Natural killer cell (primary cell): ENCODE measurements at regions not wholly inside any gene's neighbourhood (a gene's known extent, or its start where the extent isn't known, plus 50 kb on each side); places are given as distances from the start of the nearest gene placed in this dataset.

Experiments used
- ATAC-seq, 3 donors: fragments of 150-1000 bp in 2 of 3; fragments of 200-7000 bp in 1 of 3; cut with Tn5 transposase; 1 replicate in 1 of 3; 2 replicates in 2 of 3; pipeline ENCODE4 v1.10.0; 2021; ENCODE audit warnings: mild to moderate bottlenecking in 2 of 3, moderate library complexity in 2 of 3
- DNase-seq, 2 donors: peaks; one replicate each; pipeline versions ENCODE4 v3.0.0 to v3.0.0-alpha.2; 2013 to 2021; ENCODE audit warnings: mixed read lengths in 1 of 2
- H3K27ac ChIP-seq: one replicate; pipeline ENCODE4 v1.5.1; 2013; ENCODE audit warnings: mild to moderate bottlenecking, low read length
- H3K27me3 ChIP-seq: one replicate; pipeline ENCODE4 v1.6.1; 2013; ENCODE audit warnings: low read length; ENCODE audit not compliant: control insufficient read depth, insufficient read depth
- H3K36me3 ChIP-seq: one replicate; pipeline ENCODE4 v1.6.1; 2013; ENCODE audit warnings: low read length; ENCODE audit not compliant: control insufficient read depth, insufficient read depth
- H3K4me1 ChIP-seq: one replicate; pipeline ENCODE4 v1.6.1; 2013; ENCODE audit warnings: low read length; ENCODE audit not compliant: control insufficient read depth, insufficient read depth
- H3K4me3 ChIP-seq: one replicate; pipeline ENCODE4 v1.5.1; 2013; ENCODE audit warnings: low read length
- H3K9me3 ChIP-seq: one replicate; pipeline ENCODE4 v1.6.1; 2013; ENCODE audit warnings: low read length; ENCODE audit not compliant: control insufficient read depth, insufficient read depth
- H3K27ac Mint-ChIP-seq, 2 donors: one replicate each; pipeline ENCODE4 v1.8.0; 2022; ENCODE audit warnings: mild to moderate bottlenecking in 2 of 2, mixed read lengths in 2 of 2, moderate library complexity in 1 of 2
- H3K27me3 Mint-ChIP-seq, 2 donors: one replicate each; pipeline ENCODE4 v1.8.0; 2022; ENCODE audit warnings: low read depth in 2 of 2, mixed read lengths in 2 of 2
- H3K36me3 Mint-ChIP-seq: one replicate; pipeline ENCODE4 v1.8.0; 2022; ENCODE audit warnings: mixed read lengths
- H3K4me1 Mint-ChIP-seq, 2 donors: one replicate each; pipeline ENCODE4 v1.8.0; 2022; ENCODE audit warnings: mixed read lengths in 2 of 2
- H3K4me3 Mint-ChIP-seq: one replicate; pipeline ENCODE4 v1.8.0; 2022; ENCODE audit warnings: mild to moderate bottlenecking, moderate library complexity, mixed read lengths
- H3K9me3 Mint-ChIP-seq, 2 donors: one replicate each; pipeline ENCODE4 v1.8.0; 2022; ENCODE audit warnings: mixed read lengths in 2 of 2
- CTCF ChIP-seq: fragments of 200-600 bp; IDR thresholded peaks from one replicate; pipeline ENCODE4 v1.8.0; 2022; ENCODE audit warnings: antibody characterized with exemption
- WGBS: methylation state at CpG from one replicate; pipeline ENCODE4 v1.1.7; 2013; ENCODE audit warnings: missing lambda C conversion rate; ENCODE audit not compliant: insufficient coverage; 5-methylcytosine and 5-hydroxymethylcytosine counted together
- intact Hi-C: fragments of 100-400 bp; cut with micrococcal nuclease; formaldehyde crosslinking; loops from one replicate; pipeline ENCODE4 v1.14.2; 2022

DNA sequence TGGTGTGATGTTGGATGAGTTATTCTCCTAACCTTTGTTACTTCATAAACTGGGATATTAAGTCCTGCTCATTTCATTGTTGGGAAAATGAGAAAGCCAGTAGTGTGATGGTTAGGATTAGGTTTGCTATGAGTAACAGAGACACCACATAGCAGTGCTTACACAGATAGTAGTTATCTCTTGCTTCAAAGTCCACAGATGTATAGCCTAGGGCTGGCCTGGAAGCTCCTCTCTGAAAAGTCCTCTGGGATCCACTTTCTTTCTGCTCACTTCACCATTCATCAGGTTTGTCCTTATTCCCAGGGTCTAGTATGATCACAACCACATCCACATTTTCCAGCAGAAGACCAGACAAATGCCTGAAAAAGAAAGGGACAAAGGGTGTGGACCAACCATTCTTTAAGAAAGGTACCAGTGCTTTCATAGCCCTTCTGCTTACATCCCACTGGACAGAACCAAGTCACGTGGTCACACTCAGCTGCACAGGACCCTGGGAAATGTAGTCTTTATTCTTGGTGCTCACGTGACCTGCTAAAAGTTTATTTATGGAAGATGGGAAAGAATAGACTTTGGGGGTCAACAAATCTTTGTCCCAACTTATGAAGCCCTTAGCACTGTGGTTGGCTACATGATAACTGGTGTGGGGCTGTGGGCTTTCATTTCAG is 108.9 kb downstream of the INSIG2 start:
- Mint-ChIP-seq H3K36me3 (no peaks in the 10 kb centered on the region), H3K27me3 (peaks cover 13 to 14% of the 10 kb centered on the region in 2 donors), H3K9me3 (no peaks in the 10 kb centered on the region), H3K4me1 (peaks cover 0 to 7% of the 10 kb centered on the region in 2 donors), H3K4me3 (no peak overlapping the region), H3K27ac (no peak overlapping the region)
- TF ChIP-seq CTCF = no peak
- ATAC-seq (peak in 1 of 3 donors; percentile 43), DNase-seq (peak in 1 of 2 donors; percentile 19)
- 75% methylated on average over 2 of the region's 2 CpGs for WGBS
- Histone ChIP-seq H3K4me3 (no peak overlapping the region), H3K27ac (no peak overlapping the region), H3K9me3 (no peaks in the 10 kb centered on the region), H3K27me3 (no peaks in the 10 kb centered on the region), H3K36me3 (no peaks in the 10 kb centered on the region), H3K4me1 (no peaks in the 10 kb centered on the region)
- intact Hi-C loops = no loop called here

DNA sequence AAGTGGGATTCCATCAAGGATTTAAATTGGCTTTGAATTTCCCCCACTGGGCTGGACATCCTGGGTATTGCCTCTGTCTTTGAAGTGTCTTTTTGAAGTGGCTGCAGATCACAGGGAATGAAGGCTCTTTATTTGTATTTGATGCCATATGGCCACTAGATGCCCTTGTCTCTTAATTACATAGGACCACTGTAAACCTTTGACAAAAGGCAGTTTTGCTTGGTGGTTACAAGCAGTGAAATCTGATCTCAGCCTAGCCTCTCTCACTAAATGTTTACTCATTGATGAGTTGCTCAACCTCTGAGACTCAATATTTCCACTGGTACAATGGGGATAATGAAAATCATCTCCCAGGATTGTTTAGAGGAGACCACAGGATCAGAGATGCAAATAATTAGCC is 102.2 kb downstream of the INSIG2 start:
- H3K9me3 Mint-ChIP-seq = no peaks in the 10 kb centered on the region
- no peaks in the 10 kb centered on the region for H3K36me3 Mint-ChIP-seq
- peaks cover 0 to 6% of the 10 kb centered on the region in 2 donors for H3K27me3 Mint-ChIP-seq
- H3K4me1 ChIP-seq = peaks cover 8% of the 10 kb centered on the region
- no peak overlapping the region for H3K4me3 Mint-ChIP-seq
- no peaks in the 10 kb centered on the region for H3K27me3 ChIP-seq
- no peak for DNase-seq
- TF ChIP-seq CTCF = no peak
- intact Hi-C loops = no loop called here
- no peaks in the 10 kb centered on the region for H3K36me3 ChIP-seq
- no peak overlapping the region for H3K4me3 ChIP-seq
- no peak overlapping the region for H3K27ac Mint-ChIP-seq
- H3K27ac ChIP-seq = no peak overlapping the region
- no peaks in the 10 kb centered on the region for H3K9me3 ChIP-seq
- peaks cover 12% of the 10 kb centered on the region in 2 donors for H3K4me1 Mint-ChIP-seq
- no peak for ATAC-seq

DNA sequence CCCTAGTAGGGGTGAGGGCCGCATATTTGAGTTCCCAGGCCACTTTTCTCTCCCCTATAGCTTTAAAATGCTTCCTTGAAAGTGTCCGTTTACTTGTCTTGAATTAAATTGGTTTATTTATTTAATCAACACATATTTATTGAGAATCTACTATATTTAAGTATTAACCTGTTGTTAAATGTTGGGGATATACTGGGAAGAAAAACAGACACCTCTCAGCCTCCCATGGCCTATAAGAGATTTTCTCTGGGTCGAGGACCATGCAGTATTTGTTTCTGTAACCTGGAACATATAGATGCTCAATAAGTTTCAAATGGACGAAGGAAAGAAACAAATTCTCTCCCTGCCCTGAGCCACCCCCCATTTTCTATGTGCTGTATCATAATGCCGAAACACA is 98.6 kb downstream of the INSIG2 start:
- Mint-ChIP-seq H3K9me3 (no peaks in the 10 kb centered on the region), H3K36me3 (no peaks in the 10 kb centered on the region)
- 100% methylated on average over 4 of the region's 5 CpGs for WGBS

More for the DNA sequence above, 98.6 kb downstream of the INSIG2 start:
- Mint-ChIP-seq H3K4me1 (peaks cover 18 to 19% of the 10 kb centered on the region in 2 donors), H3K27ac (peak overlapping the region; percentile 93 to 97), H3K4me3 (peak overlapping the region; percentile 97), H3K27me3 (peaks cover 0 to 6% of the 10 kb centered on the region in 2 donors)
- intact Hi-C loops = loop anchor here (1.0 to 5.0 kb wide), 2 partner anchors 100 to 373 kb away; partner anchors contain the start of genes DDX18 and INSIG2
- Histone ChIP-seq H3K27ac (peak overlapping the region; percentile 86), H3K4me1 (peaks cover 16% of the 10 kb centered on the region), H3K27me3 (no peaks in the 10 kb centered on the region), H3K4me3 (peak overlapping the region; percentile 88), H3K36me3 (no peaks in the 10 kb centered on the region), H3K9me3 (no peaks in the 10 kb centered on the region)
- no peak for TF ChIP-seq CTCF
- ATAC-seq (no peak), DNase-seq (no peak)
